ENCODE measurements at regions not wholly inside any gene's neighbourhood (a gene's known extent, or its start where the extent isn't known, plus 50 kb on each side); places are given as distances from the start of the nearest gene placed in this dataset.

DNA sequence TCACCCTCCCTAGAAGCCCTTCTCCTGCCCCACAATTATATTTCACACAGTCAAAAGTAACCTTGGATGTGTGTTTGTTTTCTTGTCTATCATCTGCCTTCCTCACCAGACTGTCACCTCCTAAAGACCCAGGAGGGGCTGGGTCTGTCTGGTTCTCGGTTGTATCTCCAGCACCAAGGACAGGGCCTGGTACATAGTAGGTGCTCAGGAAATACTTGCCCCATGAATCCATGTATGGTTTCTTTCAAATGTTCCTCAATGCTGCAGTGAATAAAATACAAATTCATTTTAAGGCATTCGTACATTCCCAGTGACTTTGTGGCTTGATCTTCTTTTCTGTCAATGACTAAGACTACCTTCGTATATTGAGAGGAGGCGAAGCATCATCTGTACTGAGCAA is 122.9 kb upstream of the ZNF716 start:
- TF ChIP-seq, protein P1, sequence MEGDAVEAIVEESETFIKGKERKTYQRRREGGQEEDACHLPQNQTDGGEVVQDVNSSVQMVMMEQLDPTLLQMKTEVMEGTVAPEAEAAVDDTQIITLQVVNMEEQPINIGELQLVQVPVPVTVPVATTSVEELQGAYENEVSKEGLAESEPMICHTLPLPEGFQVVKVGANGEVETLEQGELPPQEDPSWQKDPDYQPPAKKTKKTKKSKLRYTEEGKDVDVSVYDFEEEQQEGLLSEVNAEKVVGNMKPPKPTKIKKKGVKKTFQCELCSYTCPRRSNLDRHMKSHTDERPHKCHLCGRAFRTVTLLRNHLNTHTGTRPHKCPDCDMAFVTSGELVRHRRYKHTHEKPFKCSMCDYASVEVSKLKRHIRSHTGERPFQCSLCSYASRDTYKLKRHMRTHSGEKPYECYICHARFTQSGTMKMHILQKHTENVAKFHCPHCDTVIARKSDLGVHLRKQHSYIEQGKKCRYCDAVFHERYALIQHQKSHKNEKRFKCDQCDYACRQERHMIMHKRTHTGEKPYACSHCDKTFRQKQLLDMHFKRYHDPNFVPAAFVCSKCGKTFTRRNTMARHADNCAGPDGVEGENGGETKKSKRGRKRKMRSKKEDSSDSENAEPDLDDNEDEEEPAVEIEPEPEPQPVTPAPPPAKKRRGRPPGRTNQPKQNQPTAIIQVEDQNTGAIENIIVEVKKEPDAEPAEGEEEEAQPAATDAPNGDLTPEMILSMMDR (IDR thresholded peaks at IDR 0.05): no peak
- TF ChIP-seq ZFX (IDR thresholded peaks at IDR 0.05; ENCODE audit: borderline replicate concordance): no peak
